HepG2 (cell line): ENCODE measurements at regions not wholly inside any gene's neighbourhood (a gene's known extent, or its start where the extent isn't known, plus 50 kb on each side); places are given as distances from the start of the nearest gene placed in this dataset.

ENCODE experiments used
- ATAC-seq: fragments of 200-7000 bp; cut with Tn5 transposase; 3 replicates; pipeline ENCODE4 v1.9.1; 2020; ENCODE audit warnings: mild to moderate bottlenecking, moderate library complexity
- BruUV-seq: library from RNA; stranded (reverse); fragments of 400-500 nt; replicated peaks from 2 replicates; lab custom pipeline; 2021; lab: Mats Ljungman, UMichigan
- CTCF ChIA-PET: fragments of 300-600 bp; formaldehyde crosslinking; extraction: SDS; loops from one replicate; lab custom pipeline; 2021; ENCODE audit warnings: low total read pairs, inconsistent platforms, low intra/inter-chr PET ratio; lab: Yijun Ruan, JAX
- POLR2A ChIA-PET: fragments of 350-600 bp; sonication (Branson Sonifier 250); formaldehyde crosslinking; loops from one replicate; lab custom pipeline; 2020; ENCODE audit warnings: antibody characterized with exemption, inconsistent platforms; lab: Yijun Ruan, JAX
- DNase-seq: peaks from one replicate; pipeline ENCODE4 v3.0.0-alpha.2; 2015; ENCODE audit warnings: low spot score
- FAIRE-seq: peaks from 3 replicates; lab custom pipeline; 2011; peaks lifted over from hg19 to GRCh38; lab: Jason Lieb, UNC
- H2AFZ ChIP-seq: one replicate; pipeline ENCODE4 v1.6.1; 2011; ENCODE audit warnings: low read length, inconsistent platforms
- H3K27ac ChIP-seq: fragments of 300-600 bp; 3 replicates; pipeline ENCODE4 v1.8.0; 2011; ENCODE audit warnings: mixed run types, mild to moderate bottlenecking, mixed read lengths, low read length, inconsistent platforms; ENCODE audit not compliant: insufficient read depth; ENCODE audit errors: extremely low read length
- H3K27me3 ChIP-seq, 2 experiments: fragments of 200-600 bp in 1 of 2; 2 replicates in 1 of 2; 3 replicates in 1 of 2; pipeline versions ENCODE4 v1.6.0 to v1.8.0; 2011; ENCODE audit warnings: low read length in 2 of 2, mild to moderate bottlenecking in 2 of 2, moderate library complexity in 2 of 2, inconsistent platforms in 1 of 2; ENCODE audit not compliant: insufficient read depth in 2 of 2, control insufficient read depth in 1 of 2
- H3K36me3 ChIP-seq, 2 experiments: fragments of 200-600 bp in 1 of 2; replicated peaks in 1 of 2; 2 replicates in 1 of 2; 3 replicates in 1 of 2; pipeline versions ENCODE4 v1.5.1 to v1.8.0; 2011; ENCODE audit warnings: low read length in 2 of 2, inconsistent platforms in 1 of 2; ENCODE audit not compliant: insufficient read depth in 2 of 2, control insufficient read depth in 1 of 2
- H3K4me1 ChIP-seq: 2 replicates; pipeline ENCODE4 v1.5.1; 2012; ENCODE audit warnings: low read length, inconsistent platforms; ENCODE audit not compliant: insufficient read depth
- H3K4me2 ChIP-seq: 2 replicates; pipeline ENCODE4 v1.6.0; 2011; ENCODE audit warnings: low read depth, low read length, inconsistent platforms
- H3K4me3 ChIP-seq, 3 experiments: fragments of 200-600 bp in 1 of 3; sonication (generic), shearing (Covaris generic) in 1 of 3; replicated peaks in 1 of 3; 2 replicates each; pipeline ENCODE4 v1.5.1; 2011 to 2016; ENCODE audit warnings: low read length in 3 of 3, inconsistent platforms in 2 of 3, low read depth in 2 of 3, mild to moderate bottlenecking in 2 of 3, control low read depth in 1 of 3, mixed read lengths in 1 of 3; ENCODE audit not compliant: insufficient read depth in 1 of 3
- H3K79me2 ChIP-seq: one replicate; pipeline ENCODE4 v1.6.1; 2011; ENCODE audit warnings: low read length, inconsistent platforms; ENCODE audit not compliant: insufficient read depth
- H3K9ac ChIP-seq: 2 replicates; pipeline ENCODE4 v1.6.0; 2011; ENCODE audit warnings: mild to moderate bottlenecking, low read depth, low read length, inconsistent platforms; ENCODE audit not compliant: insufficient read depth
- H3K9me3 ChIP-seq: 2 replicates; pipeline ENCODE4 v1.5.1; 2012; ENCODE audit warnings: mild to moderate bottlenecking, low read length
- H4K20me1 ChIP-seq: 2 replicates; pipeline ENCODE4 v1.6.0; 2011; ENCODE audit warnings: inconsistent platforms, mild to moderate bottlenecking, low read length, moderate library complexity; ENCODE audit not compliant: insufficient read depth
- FOSL1 ChIP-seq: sonication (generic); formaldehyde crosslinking; IDR thresholded peaks from 2 replicates; pipeline ENCODE4 v1.9.0; 2021; ENCODE audit warnings: missing genetic modification reagents, borderline replicate concordance
- FOXC1 ChIP-seq: sonication (generic); formaldehyde crosslinking; IDR thresholded peaks from 2 replicates; pipeline ENCODE4 v1.8.0; 2022; ENCODE audit warnings: mild to moderate bottlenecking, missing genetic modification reagents, borderline replicate concordance
- GMEB2 ChIP-seq: IDR thresholded peaks from 2 replicates; pipeline ENCODE4 v1.6.1; 2016; ENCODE audit warnings: missing biosample characterization, missing genetic modification reagents, low read depth
- MXD1 ChIP-seq: sonication (generic); formaldehyde crosslinking; IDR thresholded peaks from 2 replicates; pipeline ENCODE4 v1.4.0; 2020; ENCODE audit warnings: mild to moderate bottlenecking, missing genetic modification reagents
- NCOA1 ChIP-seq: sonication (generic); formaldehyde crosslinking; IDR thresholded peaks from 2 replicates; pipeline ENCODE4 v1.9.0; 2021; ENCODE audit warnings: missing genetic modification reagents
- RFX5 ChIP-seq: IDR thresholded peaks from 2 replicates; pipeline ENCODE4 v1.6.1; 2011; ENCODE audit warnings: low read depth, low read length, improper control_type of control experiment
- ZFAT ChIP-seq: sonication (generic); formaldehyde crosslinking; conservative IDR thresholded peaks from 2 replicates; pipeline ENCODE4 v1.8.1; 2023; ENCODE audit warnings: missing genetic modification reagents, inconsistent platforms
- ZKSCAN8 ChIP-seq: IDR thresholded peaks from 2 replicates; pipeline ENCODE4 v1.6.1; 2016; ENCODE audit warnings: borderline replicate concordance, missing genetic modification reagents, missing compliant biosample characterization
- ZNF256 ChIP-seq: sonication (generic); formaldehyde crosslinking; conservative IDR thresholded peaks from 2 replicates; pipeline ENCODE4 v1.4.0; 2020; ENCODE audit warnings: missing genetic modification reagents
- ZNF382 ChIP-seq: sonication (generic); formaldehyde crosslinking; IDR thresholded peaks from 2 replicates; pipeline ENCODE4 v1.5.0; 2020; ENCODE audit warnings: missing genetic modification reagents, mild to moderate bottlenecking, borderline replicate concordance
- ZNF629 ChIP-seq: sonication (generic); formaldehyde crosslinking; conservative IDR thresholded peaks from 2 replicates; pipeline ENCODE4 v1.5.0; 2020; ENCODE audit warnings: missing genetic modification reagents
- WGBS: methylation state at CpG from one replicate; pipeline ENCODE4 v1.1.6; 2017; ENCODE audit warnings: low lambda C conversion rate; 5-methylcytosine and 5-hydroxymethylcytosine counted together
- in situ Hi-C: cut with HindIII; loops from 2 replicates; pipeline ENCODE4 v1.10.0; 2017; ENCODE audit warnings: low pct_unique_long_range_greater_than_20kb; ENCODE audit not compliant: extremely low pct_ligation_motif_present
- intact Hi-C: fragments of 100-400 bp; cut with micrococcal nuclease; formaldehyde crosslinking; loops from one replicate; pipeline ENCODE4 v1.10.0; 2022; ENCODE audit not compliant: unreplicated experiment
- TF ChIP-seq, protein P1 (sequence below): sonication (generic); formaldehyde crosslinking; IDR thresholded peaks from 2 replicates; pipeline ENCODE4 v1.4.0; 2020; ENCODE audit warnings: mild to moderate bottlenecking, missing genetic modification reagents
- TF ChIP-seq, protein P2 (sequence below): sonication (generic); formaldehyde crosslinking; IDR thresholded peaks from 2 replicates; pipeline ENCODE4 v1.5.0; 2020; ENCODE audit warnings: mild to moderate bottlenecking, missing genetic modification reagents

- Histone ChIP-seq H3K27ac (no peak overlapping the region), H3K36me3 (no peaks in the 10 kb centered on the region), H3K27me3 (no peaks in the 10 kb centered on the region), H3K9ac (no peak overlapping the region), H3K4me2 (no peak overlapping the region), H4K20me1 (no peaks in the 10 kb centered on the region), H3K9me3 (no peaks in the 10 kb centered on the region), H2AFZ (no peak overlapping the region), H3K4me3 (no peak overlapping the region), H3K4me1 (no peaks in the 10 kb centered on the region), H3K79me2 (no peaks in the 10 kb centered on the region)
- intact Hi-C loops, result no loop called here
- TF ChIP-seq ZKSCAN8 (CRISPR knock-in tag), result no peak
- TF ChIP-seq ZNF382 (CRISPR knock-in tag), result no peak
- TF ChIP-seq MXD1 (CRISPR knock-in tag), result no peak
- no peak for TF ChIP-seq ZNF629 (CRISPR knock-in tag)
- no peak for TF ChIP-seq FOXC1 (CRISPR knock-in tag)
- no peak for TF ChIP-seq FOSL1 (CRISPR knock-in tag)
- POLR2A ChIA-PET, result no interaction called here
- CTCF ChIA-PET, result no interaction called here
- no TSS peak for BruUV-seq
- DNase-seq (no peak), FAIRE-seq (no peak), ATAC-seq (no peak)
- WGBS, result 0% methylated on average over 1 of the region's 1 CpG
- in situ Hi-C loops, result no loop called here
Observed at GRCh38 chr6:54640911-54641310, 205.7 kb upstream of the FAM83B start.

DNA sequence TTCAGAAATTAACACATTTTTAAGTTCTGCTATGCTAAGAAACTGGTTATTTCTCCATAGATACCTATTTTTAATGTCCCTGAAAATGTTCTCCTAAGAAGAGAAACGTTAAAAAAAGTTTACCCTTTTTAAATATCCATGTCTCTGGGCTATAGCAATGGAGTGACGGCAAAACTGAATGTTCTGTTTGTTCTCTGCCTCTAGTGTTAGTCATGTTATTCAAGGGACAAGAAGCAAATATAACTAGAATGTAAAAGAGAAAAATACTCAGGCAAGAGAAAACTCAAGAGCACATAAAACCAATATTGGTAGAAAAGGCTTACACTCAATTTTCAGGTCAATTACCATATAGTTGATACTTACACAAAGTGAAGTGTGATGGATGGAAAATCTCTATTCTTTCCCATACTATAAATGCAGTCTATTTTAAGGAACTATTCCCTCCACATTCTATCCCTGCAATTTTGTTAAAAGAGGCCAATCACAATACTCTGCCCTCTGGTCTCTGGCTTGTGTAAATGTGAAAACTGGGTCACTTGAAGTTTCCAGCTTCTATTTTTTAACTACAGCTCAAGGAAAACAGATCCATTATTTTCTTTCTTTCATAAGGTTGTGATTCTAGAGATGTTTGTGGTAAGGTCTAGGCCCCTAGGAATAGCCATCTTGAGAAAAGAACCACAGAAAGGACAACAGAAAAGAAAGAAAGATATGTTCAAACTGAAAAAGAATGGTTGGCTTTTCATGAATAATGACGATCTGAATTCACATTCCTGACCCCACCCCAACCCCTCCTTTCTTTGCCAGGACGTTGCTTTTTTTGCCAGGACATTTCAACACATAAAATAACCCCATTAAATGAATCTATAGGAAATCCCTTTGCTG lies 200.3 kb upstream of the FAM83B start:
- Histone ChIP-seq H3K4me3 (no peak overlapping the region), H3K4me2 (no peak overlapping the region), H3K9ac (no peak overlapping the region), H3K27ac (no peak overlapping the region), H3K4me1 (no peaks in the 10 kb centered on the region), H3K36me3 (no peaks in the 10 kb centered on the region), H2AFZ (no peak overlapping the region), H3K27me3 (no peaks in the 10 kb centered on the region), H4K20me1 (no peaks in the 10 kb centered on the region), H3K9me3 (no peaks in the 10 kb centered on the region), H3K79me2 (no peaks in the 10 kb centered on the region)
- in situ Hi-C loops, result no loop called here
- ChIA-PET CTCF (no interaction called here), POLR2A (no interaction called here)
- intact Hi-C loops, result no loop called here
- no peak for FAIRE-seq
- ATAC-seq, result no peak
- 2% methylated on average over 4 of the region's 4 CpGs for WGBS
- no peak for DNase-seq
- no TSS peak for BruUV-seq
- TF ChIP-seq, protein P1, sequence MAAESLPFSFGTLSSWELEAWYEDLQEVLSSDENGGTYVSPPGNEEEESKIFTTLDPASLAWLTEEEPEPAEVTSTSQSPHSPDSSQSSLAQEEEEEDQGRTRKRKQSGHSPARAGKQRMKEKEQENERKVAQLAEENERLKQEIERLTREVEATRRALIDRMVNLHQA (CRISPR knock-in tag), result no peak
- no peak for TF ChIP-seq RFX5
- TF ChIP-seq ZFAT (CRISPR knock-in tag), result no peak
- TF ChIP-seq GMEB2, result no peak
- no peak for TF ChIP-seq ZNF256 (CRISPR knock-in tag)
- no peak for TF ChIP-seq NCOA1 (CRISPR knock-in tag)
- TF ChIP-seq, protein P2, sequence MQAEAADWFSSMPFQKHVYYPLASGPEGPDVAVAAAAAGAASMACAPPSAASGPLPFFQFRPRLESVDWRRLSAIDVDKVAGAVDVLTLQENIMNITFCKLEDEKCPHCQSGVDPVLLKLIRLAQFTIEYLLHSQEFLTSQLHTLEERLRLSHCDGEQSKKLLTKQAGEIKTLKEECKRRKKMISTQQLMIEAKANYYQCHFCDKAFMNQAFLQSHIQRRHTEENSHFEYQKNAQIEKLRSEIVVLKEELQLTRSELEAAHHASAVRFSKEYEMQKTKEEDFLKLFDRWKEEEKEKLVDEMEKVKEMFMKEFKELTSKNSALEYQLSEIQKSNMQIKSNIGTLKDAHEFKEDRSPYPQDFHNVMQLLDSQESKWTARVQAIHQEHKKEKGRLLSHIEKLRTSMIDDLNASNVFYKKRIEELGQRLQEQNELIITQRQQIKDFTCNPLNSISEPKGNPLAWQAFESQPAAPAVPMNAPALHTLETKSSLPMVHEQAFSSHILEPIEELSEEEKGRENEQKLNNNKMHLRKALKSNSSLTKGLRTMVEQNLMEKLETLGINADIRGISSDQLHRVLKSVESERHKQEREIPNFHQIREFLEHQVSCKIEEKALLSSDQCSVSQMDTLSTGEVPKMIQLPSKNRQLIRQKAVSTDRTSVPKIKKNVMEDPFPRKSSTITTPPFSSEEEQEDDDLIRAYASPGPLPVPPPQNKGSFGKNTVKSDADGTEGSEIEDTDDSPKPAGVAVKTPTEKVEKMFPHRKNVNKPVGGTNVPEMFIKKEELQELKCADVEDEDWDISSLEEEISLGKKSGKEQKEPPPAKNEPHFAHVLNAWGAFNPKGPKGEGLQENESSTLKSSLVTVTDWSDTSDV (CRISPR knock-in tag), result no peak
